Heart right ventricle (tissue), 16 donors: ENCODE measurements at regions not wholly inside any gene's neighbourhood (a gene's known extent, or its start where the extent isn't known, plus 50 kb on each side); places are given as distances from the start of the nearest gene placed in this dataset.
"Not testable (repeated sequence)": the region's sequence is repeated elsewhere in the genome, so short reads cannot be mapped to it uniquely, and the experiment has no call there.

Experiments
- ATAC-seq, 8 donors: fragments of 200-7000 bp; cut with Tn5 transposase; one replicate each; pipeline ENCODE4 v1.9.1; 2020; ENCODE audit warnings: mild to moderate bottlenecking in 8 of 8, moderate library complexity in 8 of 8, moderate number of reproducible peaks in 1 of 8
- DNase-seq, 2 donors: peaks; one replicate each; pipeline ENCODE4 v3.0.0-alpha.2; 2020
- H3K27ac ChIP-seq, 10 donors: fragments of 200-600 bp; sonication (generic) in 2 of 10; one replicate each; pipeline versions ENCODE4 v1.5.0 to v1.8.0; 2020 to 2022; ENCODE audit warnings: mild to moderate bottlenecking in 3 of 10
- H3K27me3 ChIP-seq, 7 donors: fragments of 200-600 bp; one replicate each; pipeline ENCODE4 v1.8.0; 2021 to 2022; ENCODE audit warnings: mild to moderate bottlenecking in 2 of 7
- H3K36me3 ChIP-seq, 9 donors: fragments of 200-600 bp; sonication (generic) in 1 of 9; one replicate each; pipeline versions ENCODE4 v1.5.0 to v1.8.0; 2020 to 2022; ENCODE audit warnings: mild to moderate bottlenecking in 2 of 9
- H3K4me1 ChIP-seq, 9 donors: fragments of 200-600 bp; sonication (generic) in 1 of 9; one replicate each; pipeline versions ENCODE4 v1.5.0 to v1.8.0; 2020 to 2022; ENCODE audit warnings: mild to moderate bottlenecking in 4 of 9
- H3K4me3 ChIP-seq, 10 donors: fragments of 200-600 bp; sonication (generic) in 2 of 10; one replicate each; pipeline versions ENCODE4 v1.5.0 to v1.8.0; 2020 to 2022; ENCODE audit warnings: mild to moderate bottlenecking in 7 of 10, moderate library complexity in 2 of 10
- H3K9me3 ChIP-seq, 11 donors: fragments of 200-600 bp in 10 of 11; sonication (generic) in 2 of 11; one replicate each; pipeline versions ENCODE4 v1.5.0 to v1.8.0; 2013 to 2022; ENCODE audit warnings: mild to moderate bottlenecking in 2 of 11, control low read depth in 1 of 11, moderate library complexity in 1 of 11
- WGBS, 2 donors: extraction: QIAGEN DNeasy Blood & Tissue Kit; methylation state at CpG; one replicate each; pipeline ENCODE4 v1.1.7; 2013; ENCODE audit warnings: inconsistent platforms in 1 of 2; 5-methylcytosine and 5-hydroxymethylcytosine counted together
- intact Hi-C, 10 donors: fragments of 100-400 bp; cut with DNase I; formaldehyde crosslinking; loops; one replicate each; pipeline versions ENCODE4 v1.11.1 to v1.14.2; 2022
- TF ChIP-seq, protein P1 (sequence below), 9 donors: fragments of 200-600 bp; sonication (generic) in 2 of 9; IDR thresholded peaks; one replicate each; pipeline versions ENCODE4 v1.5.0 to v1.8.0; 2021 to 2022; ENCODE audit warnings: antibody characterized with exemption in 9 of 9, mild to moderate bottlenecking in 5 of 9, moderate library complexity in 1 of 9
- donor health status: Arrhythmogenic right ventricular cardiomyopathy.
- donor health status: ischemic (EF 13 %, LVEDD 7.1; RV severe dilation, severe dysfunction).
- donor health status: healthy with polysubstance abuse.
- donor health status: DM: no; HTN: yes; CAD: no.
- donor health status: DM: no; HTN: no; CAD: no.
- donor health status: ischemic (EF 25% LVEDD 6.9; RV normal size, moderate dysfunction).
- donor health status: ischemic (EF 25% LVEDD 5.7; RV mildly dilated, moderate dysfunction).
- donor health status: healthy.
- donor health status: DM: yes; HTN: yes; CAD: no.
- donor health status: Ischemic cardiomyopathy.
- donor health status: ischemic (EF 35%, LVEDD 5.7; RV mildly dilated, moderate dysfunction).
- donor health status: nonischemic (EF 11% LVEDD 7.7; RV severe dilation, severe dysfunction).
- donor health status: DM: yes; HTN: yes; CAD: no.
- donor health status: PGD.
- donor health status: ischemic (EF 29% LVEDD 5.4; RV normal size, mild dysfunction).
- donor health status: nonischemic (EF 23%, LVEDD 6.1; RV moderate dilation, normal function).

DNA sequence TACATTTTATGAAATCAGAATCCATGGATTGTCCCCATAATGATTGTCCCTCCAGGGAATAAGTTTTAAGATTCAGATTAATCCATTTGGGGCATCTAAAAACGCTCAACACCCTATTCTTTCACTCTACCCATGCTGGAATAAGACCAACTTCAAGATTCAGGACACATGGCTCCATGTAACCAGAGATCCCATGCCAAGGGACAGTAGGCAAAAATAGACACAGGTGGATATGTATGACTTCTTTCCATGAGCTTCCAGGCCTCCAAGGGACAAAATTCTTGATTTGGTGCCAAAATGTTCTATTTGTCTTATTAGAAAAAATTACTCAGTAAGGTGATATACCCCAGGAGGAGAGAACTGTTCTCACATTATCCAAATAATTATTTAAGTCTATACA, 178.8 kb downstream of the NRIP1 start:
- 89 to 93% methylated on average over 1 of the region's 1 CpG for WGBS, 2 donors
- H3K36me3 ChIP-seq, result no peaks in the 10 kb centered on the region
- ATAC-seq, result no peak
- peaks cover 0 to 21% (median 4%) of the 10 kb centered on the region in 9 donors for H3K4me1 ChIP-seq
- TF ChIP-seq, protein P1, sequence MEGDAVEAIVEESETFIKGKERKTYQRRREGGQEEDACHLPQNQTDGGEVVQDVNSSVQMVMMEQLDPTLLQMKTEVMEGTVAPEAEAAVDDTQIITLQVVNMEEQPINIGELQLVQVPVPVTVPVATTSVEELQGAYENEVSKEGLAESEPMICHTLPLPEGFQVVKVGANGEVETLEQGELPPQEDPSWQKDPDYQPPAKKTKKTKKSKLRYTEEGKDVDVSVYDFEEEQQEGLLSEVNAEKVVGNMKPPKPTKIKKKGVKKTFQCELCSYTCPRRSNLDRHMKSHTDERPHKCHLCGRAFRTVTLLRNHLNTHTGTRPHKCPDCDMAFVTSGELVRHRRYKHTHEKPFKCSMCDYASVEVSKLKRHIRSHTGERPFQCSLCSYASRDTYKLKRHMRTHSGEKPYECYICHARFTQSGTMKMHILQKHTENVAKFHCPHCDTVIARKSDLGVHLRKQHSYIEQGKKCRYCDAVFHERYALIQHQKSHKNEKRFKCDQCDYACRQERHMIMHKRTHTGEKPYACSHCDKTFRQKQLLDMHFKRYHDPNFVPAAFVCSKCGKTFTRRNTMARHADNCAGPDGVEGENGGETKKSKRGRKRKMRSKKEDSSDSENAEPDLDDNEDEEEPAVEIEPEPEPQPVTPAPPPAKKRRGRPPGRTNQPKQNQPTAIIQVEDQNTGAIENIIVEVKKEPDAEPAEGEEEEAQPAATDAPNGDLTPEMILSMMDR (IDR thresholded peaks at IDR 0.05), result no peak
- H3K27ac ChIP-seq, result no peak overlapping the region
- no peak for DNase-seq
- H3K27me3 ChIP-seq, result no peaks in the 10 kb centered on the region
- intact Hi-C loops, result no loop called here
- no peaks in the 10 kb centered on the region for H3K9me3 ChIP-seq
- no peak overlapping the region for H3K4me3 ChIP-seq

DNA sequence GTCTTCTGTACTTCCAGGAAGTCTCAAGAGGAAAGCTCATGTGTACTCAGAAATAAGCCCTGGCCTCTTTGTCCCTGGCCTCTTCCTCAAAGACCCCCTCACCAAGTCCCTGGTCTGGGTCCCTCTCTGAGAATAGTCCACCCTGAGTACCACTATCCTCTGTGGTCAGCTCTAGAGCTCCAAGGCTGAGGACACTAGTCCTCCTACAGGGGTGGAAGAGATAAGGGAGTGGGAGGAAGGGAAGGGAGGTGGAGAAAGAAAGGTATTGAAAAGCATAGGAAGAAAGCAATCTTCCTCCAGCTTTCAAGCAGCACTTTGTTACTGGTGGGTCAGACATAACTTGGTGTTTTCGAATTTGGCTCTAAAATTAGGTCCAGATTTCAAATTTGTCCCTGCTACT, 181.4 kb downstream of the NRIP1 start:
- TF ChIP-seq, protein P1 (IDR thresholded peaks at IDR 0.05), result no peak
- H3K4me1 ChIP-seq, result peaks cover 0 to 30% (median 6%) of the 10 kb centered on the region in 9 donors
- intact Hi-C loops, result no loop called here
- no peak for ATAC-seq
- H3K4me3 ChIP-seq, result no peak overlapping the region
- H3K36me3 ChIP-seq, result no peaks in the 10 kb centered on the region
- H3K27ac ChIP-seq, result no peak overlapping the region
- no peak for DNase-seq
- no peaks in the 10 kb centered on the region for H3K27me3 ChIP-seq
- no peaks in the 10 kb centered on the region for H3K9me3 ChIP-seq
- WGBS, 2 donors, result 79 to 93% methylated on average over 1 of the region's 1 CpG

DNA sequence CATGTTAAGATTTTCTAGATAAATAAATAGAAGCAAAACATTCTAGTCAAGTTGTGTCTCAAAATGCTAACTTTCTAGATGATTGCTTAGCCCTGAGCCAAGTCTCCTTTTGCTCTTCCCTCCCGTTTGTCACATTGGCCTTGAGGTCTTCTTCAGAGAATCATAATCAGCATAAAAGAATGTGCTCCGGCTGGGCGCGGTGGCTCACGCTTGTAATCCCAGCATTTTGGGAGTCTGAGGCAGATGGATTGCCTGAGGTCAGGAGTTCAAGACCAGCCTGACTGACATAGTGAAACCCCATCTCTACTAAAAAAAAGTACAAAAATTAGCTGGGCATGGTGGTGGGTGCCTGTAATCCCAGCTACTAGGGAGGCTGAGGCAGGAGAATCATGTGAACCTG, 182.3 kb downstream of the NRIP1 start:
- DNase-seq, H3K4me3 ChIP-seq, ATAC-seq, H3K36me3 ChIP-seq, H3K9me3 ChIP-seq, H3K27me3 ChIP-seq, intact Hi-C loops, H3K27ac ChIP-seq: not testable (repeated sequence)
- WGBS, 2 donors, result 85 to 89% methylated on average over 5 of the region's 5 CpGs
- peaks cover 0 to 31% (median 11%) of the 10 kb centered on the region in 9 donors for H3K4me1 ChIP-seq

DNA sequence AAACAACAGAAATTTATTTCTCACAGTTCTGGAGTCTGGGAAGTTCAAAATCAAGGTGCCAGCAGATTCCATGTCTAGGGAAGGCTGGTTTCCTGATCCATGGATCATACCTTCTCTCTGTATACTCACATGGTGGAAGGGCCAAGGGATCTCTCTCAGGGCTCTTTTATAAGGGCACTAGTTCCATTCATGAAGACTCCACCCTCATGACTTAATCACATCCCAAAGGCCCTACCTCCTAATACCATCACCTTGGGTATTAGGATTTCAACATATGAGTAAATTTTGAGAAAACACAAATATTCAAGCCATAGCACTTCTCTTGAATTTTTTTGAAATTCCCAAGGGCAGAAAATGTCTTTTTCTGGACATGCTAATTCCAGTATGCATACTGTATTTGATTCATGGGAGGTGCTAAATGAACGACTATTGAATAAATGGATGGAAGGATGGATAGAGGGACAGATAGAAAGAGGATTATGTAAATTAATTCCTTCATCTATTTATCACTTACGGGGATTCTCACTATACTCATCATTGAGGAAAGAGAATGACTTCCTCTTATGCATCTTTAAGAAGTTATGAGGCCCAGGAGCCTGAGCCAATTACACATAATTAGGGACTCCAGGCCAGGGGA, 182.8 kb downstream of the NRIP1 start:
- Histone ChIP-seq H3K36me3 (no peaks in the 10 kb centered on the region), H3K27ac (no peak overlapping the region), H3K4me1 (peaks cover 0 to 37% (median 14%) of the 10 kb centered on the region in 9 donors), H3K4me3 (no peak overlapping the region), H3K27me3 (no peaks in the 10 kb centered on the region), H3K9me3 (no peaks in the 10 kb centered on the region)
- ATAC-seq (no peak), DNase-seq (no peak)
- 87 to 93% methylated on average over 2 of the region's 2 CpGs for WGBS, 2 donors
- intact Hi-C loops, result no loop called here
- TF ChIP-seq, protein P1 (IDR thresholded peaks at IDR 0.05), result no peak

DNA sequence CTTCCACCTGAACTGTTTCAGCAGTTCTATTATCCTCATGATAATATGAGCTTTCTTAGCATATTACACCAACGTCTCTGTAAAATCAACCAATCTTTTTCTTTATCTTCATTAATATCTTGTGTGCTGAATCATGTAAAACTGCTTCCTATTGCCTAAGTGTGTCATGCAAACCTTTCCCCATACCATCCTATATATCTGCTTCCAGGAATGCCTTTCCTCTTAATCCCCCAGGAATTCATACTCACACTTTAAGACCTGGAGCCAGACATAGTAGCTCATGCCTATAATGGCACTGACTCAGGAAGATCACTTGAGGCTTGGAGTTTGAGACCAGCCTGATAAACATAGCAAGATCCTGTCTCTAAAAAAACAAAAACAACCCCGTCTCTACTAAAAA, 183.9 kb downstream of the NRIP1 start:
- WGBS, 2 donors, result 80 to 88% methylated on average over 2 of the region's 2 CpGs
- intact Hi-C loops, result no loop called here
- TF ChIP-seq, protein P1 (IDR thresholded peaks at IDR 0.05), result no peak

More for the DNA sequence above, 183.9 kb downstream of the NRIP1 start:
- Histone ChIP-seq H3K9me3 (no peaks in the 10 kb centered on the region), H3K36me3 (no peaks in the 10 kb centered on the region), H3K4me3 (no peak overlapping the region), H3K27me3 (no peaks in the 10 kb centered on the region), H3K4me1 (peaks cover 0 to 46% (median 14%) of the 10 kb centered on the region in 9 donors), H3K27ac (no peak overlapping the region)
- ATAC-seq (no peak), DNase-seq (no peak)
